A549 (cell line): ENCODE measurements at regions not wholly inside any gene's neighbourhood (a gene's known extent, or its start where the extent isn't known, plus 50 kb on each side); places are given as distances from the start of the nearest gene placed in this dataset.

ENCODE experiments used
- ATAC-seq, 2 experiments: fragments of 200-7000 bp in 1 of 2; fragments of >200 bp in 1 of 2; cut with Nextera tagmentation in 1 of 2; cut with Tn5 transposase in 1 of 2; 3 replicates each; pipeline versions ENCODE4 v1.8.0 to v1.9.1; 2018 to 2020; ENCODE audit warnings: mild to moderate bottlenecking in 1 of 2, moderate library complexity in 1 of 2
- CTCF ChIA-PET: fragments of 300-600 bp; sonication (Branson Sonifier 250); formaldehyde crosslinking; extraction: SDS; loops from one replicate; lab custom pipeline; 2021; ENCODE audit warnings: antibody characterized with exemption, inconsistent platforms; lab: Yijun Ruan, JAX
- POLR2A ChIA-PET: fragments of 350-600 bp; formaldehyde crosslinking; extraction: SDS; loops from one replicate; lab custom pipeline; 2021; ENCODE audit warnings: antibody characterized with exemption, inconsistent platforms; lab: Yijun Ruan, JAX
- DNase-seq, 2 experiments: peaks; one replicate each; pipeline versions ENCODE4 v3.0.0 to v3.0.0-alpha.2; 2011 to 2016; ENCODE audit warnings: low read depth in 1 of 2, low spot score in 1 of 2
- FAIRE-seq: peaks from 2 replicates; lab custom pipeline; 2011; peaks lifted over from hg19 to GRCh38; lab: Jason Lieb, UNC
- H3K27ac ChIP-seq, 2 experiments: fragments of >200 bp; sonication (Bioruptor Twin); formaldehyde crosslinking; 3 replicates each; pipeline ENCODE4 v1.5.1; 2016 to 2017
- H3K4me1 ChIP-seq: fragments of >200 bp; sonication (Bioruptor Twin); formaldehyde crosslinking; 3 replicates; pipeline ENCODE4 v1.6.1; 2016
- H3K4me2 ChIP-seq: fragments of >200 bp; sonication (Bioruptor Twin); formaldehyde crosslinking; 3 replicates; pipeline ENCODE4 v1.6.1; 2016
- H3K4me3 ChIP-seq: fragments of >200 bp; sonication (Bioruptor Twin); formaldehyde crosslinking; 3 replicates; pipeline ENCODE4 v1.5.1; 2016
- H3K9me3 ChIP-seq: fragments of >200 bp; sonication (Bioruptor Twin); formaldehyde crosslinking; 3 replicates; pipeline ENCODE4 v1.6.1; 2016
- CBX2 ChIP-seq: fragments of 200-600 bp; sonication (generic); IDR thresholded peaks from 2 replicates; pipeline ENCODE4 v1.6.1; 2016; ENCODE audit warnings: low read depth, mild to moderate bottlenecking, borderline replicate concordance
- CEBPB ChIP-seq, 2 experiments: fragments of >200 bp in 1 of 2; sonication (Bioruptor Twin) in 1 of 2; formaldehyde crosslinking in 1 of 2; IDR thresholded peaks; 2 replicates each; pipeline ENCODE4 v1.6.1; 2012 to 2016
- CTCF ChIP-seq: fragments of >200 bp; sonication (Bioruptor Twin); formaldehyde crosslinking; IDR thresholded peaks from 3 replicates; pipeline ENCODE4 v1.5.1; 2016
- E2F6 ChIP-seq: IDR thresholded peaks from 2 replicates; pipeline ENCODE4 v1.6.1; 2012; ENCODE audit warnings: low read depth, borderline replicate concordance
- FOSB ChIP-seq: fragments of 250-450 bp; sonication (Bioruptor Pico); IDR thresholded peaks from 2 replicates; pipeline ENCODE4 v1.5.0; 2020; ENCODE audit warnings: mild to moderate bottlenecking, moderate library complexity
- FOSL2 ChIP-seq, 2 experiments: fragments of 450-650 bp in 1 of 2; fragments of >200 bp in 1 of 2; sonication (Bioruptor Twin) in 1 of 2; formaldehyde crosslinking; IDR thresholded peaks; 2 replicates each; pipeline versions ENCODE4 v1.5.0 to v1.6.1; 2016 to 2020; ENCODE audit warnings: mild to moderate bottlenecking in 1 of 2, moderate library complexity in 1 of 2
- HDAC2 ChIP-seq: fragments of 200-600 bp; sonication (generic); IDR thresholded peaks from 2 replicates; pipeline ENCODE4 v1.6.1; 2016
- HEYL ChIP-seq: fragments of 250-450 bp; sonication (Bioruptor Pico); IDR thresholded peaks from 2 replicates; pipeline ENCODE4 v1.8.0; 2021; ENCODE audit warnings: mild to moderate bottlenecking, moderate library complexity
- HOXA7 ChIP-seq: fragments of 250-450 bp; sonication (Bioruptor Pico); IDR thresholded peaks from 2 replicates; pipeline ENCODE4 v1.5.0; 2020; ENCODE audit warnings: mild to moderate bottlenecking, moderate library complexity
- HOXB13 ChIP-seq: fragments of 250-450 bp; sonication (Bioruptor Pico); IDR thresholded peaks from 2 replicates; pipeline ENCODE4 v1.5.0; 2020; ENCODE audit warnings: low read depth, mild to moderate bottlenecking, moderate library complexity
- JUN ChIP-seq, 2 experiments: fragments of >200 bp; sonication (Bioruptor Twin); formaldehyde crosslinking; IDR thresholded peaks; 2 replicates in 1 of 2; 3 replicates in 1 of 2; pipeline ENCODE4 v1.6.1; 2016 to 2017
- MYC ChIP-seq: IDR thresholded peaks from 2 replicates; pipeline ENCODE4 v1.6.1; 2012; ENCODE audit warnings: mild to moderate bottlenecking, inconsistent platforms, low read length, improper control_type of control experiment, borderline replicate concordance
- PHF8 ChIP-seq: fragments of 200-600 bp; sonication (generic); IDR thresholded peaks from 2 replicates; pipeline ENCODE4 v1.6.1; 2016; ENCODE audit warnings: low read depth, mild to moderate bottlenecking, antibody characterized with exemption, moderate library complexity, borderline replicate concordance
- RAD21 ChIP-seq, 2 experiments: fragments of >200 bp in 1 of 2; sonication (Bioruptor Twin) in 1 of 2; formaldehyde crosslinking in 1 of 2; IDR thresholded peaks in 1 of 2; conservative IDR thresholded peaks in 1 of 2; 2 replicates in 1 of 2; 3 replicates in 1 of 2; pipeline ENCODE4 v1.6.1; 2012 to 2018; ENCODE audit warnings: inconsistent platforms in 1 of 2
- RARB ChIP-seq: fragments of 250-450 bp; sonication (Bioruptor Pico); IDR thresholded peaks from 2 replicates; pipeline ENCODE4 v1.8.0; 2021; ENCODE audit warnings: mild to moderate bottlenecking, moderate library complexity
- RCOR1 ChIP-seq: fragments of 150-350 bp; IDR thresholded peaks from 2 replicates; pipeline ENCODE4 v1.6.1; 2014; ENCODE audit warnings: antibody characterized with exemption, low read length, low read depth
- RNF2 ChIP-seq: fragments of 200-600 bp; sonication (generic); IDR thresholded peaks from 2 replicates; pipeline ENCODE4 v1.6.1; 2016; ENCODE audit warnings: low read depth, mild to moderate bottlenecking, antibody characterized with exemption, moderate library complexity, borderline replicate concordance
- ZNF302 ChIP-seq: fragments of 250-450 bp; sonication (Bioruptor Pico); IDR thresholded peaks from 2 replicates; pipeline ENCODE4 v1.9.0; 2021; ENCODE audit warnings: inconsistent platforms, mild to moderate bottlenecking, moderate library complexity
- WGBS: methylation state at CpG from one replicate; pipeline ENCODE4 v1.1.6; 2017; ENCODE audit errors: missing lambda C conversion rate; 5-methylcytosine and 5-hydroxymethylcytosine counted together

GRCh38 chr7:47693216-47693615, 111.3 kb upstream of the TNS3 start:
- 0 out of 3 replicates have a peak overlapping the region, but pooled peaks have one; percentile 6 for H3K4me2 ChIP-seq
- CTCF ChIA-PET, result interaction anchor here (0.6 to 1.9 kb wide), 3 partner anchors 11 to 23 kb away, joined by 3 to 5 read pairs (median 5); no protein-coding TSS in a partner anchor
- FAIRE-seq (no peak), DNase-seq (no peak), ATAC-seq (peak; percentile 19 to 64; a peak in 3 of 6 replicates)
- no peak overlapping the region for H3K4me3 ChIP-seq
- 69% methylated on average over 4 of the region's 4 CpGs for WGBS
- TF ChIP-seq FOSL2 (IDR thresholded peaks at IDR 0.05), result no peak
- TF ChIP-seq FOSL2 (CRISPR knock-in tag; IDR thresholded peaks at IDR 0.05), result 0 out of 2 replicates have a peak, but pooled peaks have one; percentile 42
- TF ChIP-seq RNF2, result no peak
- TF ChIP-seq CTCF, result no peak
- no peak for TF ChIP-seq CBX2
- TF ChIP-seq E2F6, result no peak
- TF ChIP-seq RAD21 (conservative IDR thresholded peaks at IDR 0.05 in 1 of 2, IDR thresholded peaks at IDR 0.05 in 1 of 2), result no peak
- TF ChIP-seq CEBPB (IDR thresholded peaks at IDR 0.05), result peak in 1 of 2 experiments; percentile 53; a peak in 2 of 4 replicates
- no peak for TF ChIP-seq HEYL (CRISPR knock-in tag)
- H3K27ac ChIP-seq, result peak overlapping the region in 1 of 2 experiments; percentile 73; a peak in 3 of 6 replicates
- H3K4me1 ChIP-seq, result peaks cover 26% of the 10 kb centered on the region
- POLR2A ChIA-PET, result no interaction called here
- H3K9me3 ChIP-seq, result 0 out of 3 replicates have a peak, but pooled peaks cover 4% of the 10 kb centered on the region

- TF ChIP-seq RARB (no peak), HOXB13 (CRISPR knock-in tag) (no peak), HDAC2 (no peak), MYC (no peak), FOSB (no peak), HOXA7 (CRISPR knock-in tag) (no peak), CBX2 (no peak), ZNF302 (no peak), RCOR1 (no peak)
- DNase-seq (no peak), FAIRE-seq (no peak), ATAC-seq (no peak)
- POLR2A ChIA-PET, result no interaction called here
- Histone ChIP-seq H3K27ac (peak overlapping the region in 1 of 2 experiments; percentile 25; a peak in 1 of 6 replicates), H3K4me1 (peaks cover 26% of the 10 kb centered on the region), H3K9me3 (0 out of 3 replicates have a peak, but pooled peaks cover 3% of the 10 kb centered on the region), H3K4me2 (no peak overlapping the region), H3K4me3 (no peak overlapping the region)
- CTCF ChIA-PET, result interaction anchor here (1.0 kb wide), 1 partner anchor 10 kb away, joined by 3 read pairs; no protein-coding TSS in a partner anchor
These were observed 110.1 kb upstream of the TNS3 start for GRCh38 chr7:47691988-47692387.

- peak in 1 of 2 experiments; percentile 45; a peak in 3 of 6 replicates for ATAC-seq
- Histone ChIP-seq H3K4me3 (no peak overlapping the region), H3K27ac (peak overlapping the region; percentile 75 to 86), H3K9me3 (no peaks in the 10 kb centered on the region), H3K4me2 (peak overlapping the region; percentile 48), H3K4me1 (peaks cover 26% of the 10 kb centered on the region)
- TF ChIP-seq FOSL2 (IDR thresholded peaks at IDR 0.05), result no peak
- TF ChIP-seq FOSL2 (CRISPR knock-in tag; IDR thresholded peaks at IDR 0.05), result peak; percentile 66
- no peak for TF ChIP-seq HOXA7 (CRISPR knock-in tag)
- TF ChIP-seq JUN (IDR thresholded peaks at IDR 0.05), result no peak
- no peak for TF ChIP-seq PHF8
- peak; percentile 93 for FAIRE-seq
- WGBS, result 29% methylated on average over 3 of the region's 3 CpGs
- no peak for DNase-seq
- ChIA-PET CTCF (interaction anchor here (1.0 kb wide), 1 partner anchor 11 kb away, joined by 3 read pairs; no protein-coding TSS in a partner anchor), POLR2A (no interaction called here)
These were observed 109.1 kb upstream of the TNS3 start for GRCh38 chr7:47690902-47691558.
